A204.1 (cell line): ENCODE measurements at regions not wholly inside any gene's neighbourhood (a gene's known extent, or its start where the extent isn't known, plus 50 kb on each side); places are given as distances from the start of the nearest gene placed in this dataset.

Source experiments
- FAIRE-seq: peaks from 2 replicates; lab custom pipeline; 2012; peaks lifted over from hg19 to GRCh38; lab: Jason Lieb, UNC

GRCh38 chr11:33557201-33557600 lies 143.4 kb downstream of the C11orf91 start:
- FAIRE-seq: no peak

DNA sequence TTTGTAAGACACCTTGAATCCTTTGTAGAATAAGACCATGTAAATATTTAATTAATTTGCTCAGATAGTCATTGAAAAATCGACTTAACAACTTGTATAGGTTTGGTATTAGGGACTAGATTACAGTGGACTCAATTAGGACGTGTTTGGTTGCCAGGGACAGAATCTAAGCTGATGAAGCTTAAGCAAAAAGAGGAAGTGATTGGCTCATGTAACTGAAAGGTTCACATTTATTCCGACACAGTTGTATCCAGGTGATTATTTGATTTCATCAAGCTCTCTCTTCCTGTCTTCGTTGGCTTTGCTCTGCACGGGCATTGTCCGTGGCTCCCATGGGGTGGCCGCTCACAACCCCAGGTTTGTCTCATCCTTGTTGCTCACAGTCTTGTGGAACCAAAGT lies 146.4 kb downstream of the C11orf91 start:
- FAIRE-seq: no peak

DNA sequence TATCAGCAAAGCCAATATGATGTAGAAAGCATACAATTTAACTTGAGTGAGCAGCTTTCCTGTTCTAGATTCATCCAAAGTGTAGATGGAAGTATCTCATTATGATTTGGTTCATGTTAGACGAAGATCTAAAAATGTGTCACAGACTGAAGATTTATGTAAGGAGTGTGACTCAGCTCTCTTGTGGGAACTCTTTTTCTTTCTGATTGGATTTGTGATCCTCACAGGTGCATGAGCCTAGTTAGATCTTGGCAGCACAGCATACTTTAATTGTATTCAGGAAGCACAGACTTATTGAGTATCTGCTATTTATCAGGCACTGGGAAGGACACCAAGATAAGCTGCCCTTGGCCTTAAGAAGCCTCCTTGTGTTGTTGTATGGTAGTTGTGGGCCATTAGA lies 147.1 kb downstream of the C11orf91 start:
- FAIRE-seq: no peak

- FAIRE-seq: no peak
Observed at GRCh38 chr11:33552756-33553155, 147.9 kb downstream of the C11orf91 start.

DNA sequence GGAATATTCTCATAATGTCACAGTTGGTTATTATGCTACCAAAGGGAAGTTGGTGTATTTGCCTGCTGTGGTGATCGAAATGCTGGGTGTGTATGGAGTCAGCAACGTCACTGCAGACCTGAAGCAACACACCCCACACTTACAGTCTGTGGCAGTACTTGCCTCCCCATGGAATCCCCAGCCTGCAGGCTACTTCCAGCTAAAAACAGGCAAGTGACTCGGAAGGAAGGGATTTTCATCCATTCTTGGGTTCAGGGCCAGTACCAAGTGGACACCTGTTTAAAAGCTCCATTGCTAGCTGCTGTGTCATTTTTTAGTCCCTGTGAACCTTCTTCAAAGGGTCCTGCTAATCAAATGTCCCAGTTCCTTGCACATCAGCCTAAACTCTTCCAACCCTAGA lies 149.6 kb downstream of the C11orf91 start:
- no peak for FAIRE-seq

GRCh38 chr11:33549483-33549882 lies 151.1 kb downstream of the C11orf91 start:
- no peak for FAIRE-seq

GRCh38 chr11:33545931-33546330 lies 154.7 kb downstream of the C11orf91 start:
- FAIRE-seq: no peak

DNA sequence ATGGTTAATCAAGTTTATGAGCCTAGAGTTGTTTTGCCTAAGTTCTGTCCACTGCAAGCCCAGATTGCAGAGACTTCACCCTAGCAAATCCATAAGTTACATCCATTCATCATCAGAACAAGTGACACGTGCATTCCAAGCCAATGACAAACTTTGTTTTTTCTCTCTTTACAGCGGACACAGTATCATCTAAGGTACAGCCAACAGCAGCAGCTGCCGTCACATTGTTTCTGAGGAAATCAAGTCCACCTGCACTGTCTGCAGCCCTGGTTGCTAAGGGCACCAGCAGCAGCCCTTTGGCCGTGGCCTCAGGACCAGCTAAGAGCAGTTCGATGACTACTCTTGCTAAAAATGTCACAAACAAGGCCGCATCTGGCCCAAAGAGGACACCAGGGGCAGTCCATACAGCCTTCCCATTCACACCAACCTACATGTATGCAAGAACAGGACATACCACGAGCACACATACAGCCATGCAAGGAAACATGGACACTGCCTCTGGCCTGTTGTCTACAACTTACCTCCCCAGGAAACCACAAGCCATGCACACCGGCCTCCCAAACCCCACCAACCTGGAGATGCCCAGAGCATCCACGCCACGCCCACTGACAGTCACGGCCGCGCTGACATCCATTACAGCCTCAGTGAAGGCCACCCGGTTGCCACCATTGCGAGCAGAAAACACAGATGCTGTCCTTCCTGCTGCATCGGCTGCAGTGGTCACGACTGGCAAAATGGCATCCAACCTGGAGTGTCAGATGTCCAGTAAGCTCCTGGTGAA lies 155.8 kb downstream of the C11orf91 start:
- FAIRE-seq: no peak

DNA sequence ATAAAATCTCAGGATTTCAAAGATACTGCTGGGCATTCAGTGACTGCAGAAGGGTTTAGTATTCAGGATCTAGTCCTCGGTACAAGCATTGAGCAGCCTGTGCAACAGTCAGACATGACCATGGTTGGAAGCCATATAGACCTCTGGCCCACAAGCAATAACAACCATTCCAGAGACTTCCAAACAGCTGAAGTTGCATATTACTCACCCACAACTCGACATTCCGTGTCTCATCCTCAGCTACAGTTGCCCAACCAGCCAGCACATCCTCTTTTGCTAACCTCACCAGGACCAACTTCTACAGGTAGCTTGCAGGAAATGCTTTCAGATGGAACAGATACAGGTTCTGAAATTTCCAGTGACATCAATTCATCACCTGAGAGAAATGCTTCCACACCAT lies 156.8 kb downstream of the C11orf91 start:
- FAIRE-seq: no peak

DNA sequence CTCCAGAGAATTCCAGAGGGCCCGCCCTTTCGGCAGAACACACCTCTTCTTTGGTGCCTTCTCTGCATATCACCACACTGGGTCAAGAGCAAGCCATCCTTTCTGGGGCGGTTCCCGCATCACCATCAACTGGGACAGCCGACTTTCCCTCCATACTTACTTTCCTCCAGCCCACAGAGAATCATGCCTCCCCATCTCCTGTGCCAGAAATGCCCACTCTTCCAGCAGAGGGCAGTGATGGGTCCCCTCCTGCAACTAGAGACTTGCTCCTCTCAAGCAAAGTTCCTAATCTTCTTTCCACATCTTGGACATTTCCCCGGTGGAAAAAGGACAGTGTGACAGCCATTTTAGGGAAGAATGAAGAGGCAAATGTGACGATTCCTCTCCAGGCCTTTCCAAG lies 157.7 kb downstream of the C11orf91 start:
- FAIRE-seq: no peak

DNA sequence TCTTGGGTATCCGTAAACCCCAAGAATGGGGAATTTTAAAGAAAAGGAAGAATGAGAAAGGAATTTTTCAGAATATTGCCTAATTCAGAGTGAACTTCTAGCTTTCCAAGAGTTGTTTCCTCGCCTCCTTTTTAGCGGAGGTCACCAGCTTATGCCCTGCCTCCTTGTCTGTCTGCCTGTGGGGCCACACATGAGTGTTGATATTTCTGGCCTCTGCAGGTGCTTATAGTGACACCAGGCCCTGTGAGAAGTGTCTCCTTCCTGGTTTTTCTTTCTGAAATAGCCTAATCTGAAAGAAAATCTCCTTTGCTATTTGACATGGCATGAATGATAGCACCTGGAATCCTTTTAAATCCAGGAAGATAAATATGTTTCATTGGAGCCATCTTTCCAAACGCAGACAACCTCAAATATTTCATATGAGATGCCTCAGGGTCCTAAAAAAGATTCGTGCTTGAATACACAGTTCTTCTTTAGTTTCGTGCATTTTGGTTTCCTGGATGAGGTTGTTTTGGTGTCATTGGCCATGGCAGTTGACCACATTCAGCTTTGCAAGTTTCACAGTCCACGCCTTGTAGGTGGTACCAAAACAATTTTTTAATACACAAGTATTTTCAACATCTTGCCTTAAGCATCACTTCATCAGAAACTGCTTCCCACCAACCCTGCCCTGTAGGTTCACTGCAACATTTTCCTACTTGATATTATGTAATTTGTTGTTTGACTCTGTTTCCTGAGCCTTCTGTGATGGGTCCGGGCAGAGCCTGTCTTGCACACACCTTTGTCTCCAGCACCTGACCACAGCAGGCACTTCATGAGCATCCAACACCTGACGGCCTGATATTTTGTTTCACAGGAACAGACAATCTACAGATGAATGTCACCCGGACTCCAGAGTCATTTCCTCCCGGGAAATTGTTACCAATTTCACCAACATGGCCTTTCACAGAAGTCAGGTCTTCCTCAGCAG lies 159.4 kb downstream of the C11orf91 start:
- FAIRE-seq: no peak

- no peak for FAIRE-seq
Observed at GRCh38 chr11:33540427-33540826, 160.2 kb downstream of the C11orf91 start.

DNA sequence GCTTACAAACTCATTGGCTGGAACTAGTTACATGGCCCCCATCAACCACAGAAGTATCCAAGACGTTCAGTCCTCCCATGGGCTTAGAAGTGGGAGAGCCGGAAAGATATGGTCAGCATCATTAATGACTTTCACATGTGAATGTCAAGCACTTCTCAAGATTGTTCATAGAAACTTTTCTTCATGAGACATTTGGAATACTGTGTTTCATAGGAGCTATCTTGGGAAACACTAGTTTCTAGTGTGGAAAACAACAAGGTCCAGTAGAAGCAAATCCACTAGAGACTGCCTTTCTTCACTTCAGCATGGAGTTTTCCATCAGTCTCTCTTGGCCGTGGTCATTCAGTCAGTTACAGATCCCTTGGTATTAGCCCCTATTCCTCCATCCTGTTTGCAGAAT lies 160.9 kb downstream of the C11orf91 start:
- FAIRE-seq: no peak

DNA sequence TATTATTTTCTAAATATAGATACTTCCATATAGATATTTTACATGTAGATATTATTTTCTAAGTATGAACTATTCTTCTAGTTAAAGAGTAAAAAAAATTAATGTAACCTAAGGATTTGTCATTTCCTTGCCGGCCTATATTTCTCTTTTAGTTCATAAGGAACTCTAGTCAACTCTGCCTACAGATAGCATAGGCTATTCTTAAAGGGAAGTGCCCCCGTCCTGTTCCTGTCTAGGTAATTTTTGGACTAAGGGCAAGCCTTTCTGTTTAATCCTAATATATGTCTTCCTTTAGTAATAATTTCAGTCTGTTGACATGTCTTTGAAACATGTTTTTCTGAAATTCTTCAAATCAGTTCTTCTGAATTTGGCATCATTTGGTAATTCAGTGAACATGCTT lies 161.9 kb downstream of the C11orf91 start:
- FAIRE-seq: no peak

GRCh38 chr11:33536178-33536577 lies 164.4 kb downstream of the C11orf91 start:
- FAIRE-seq: no peak

DNA sequence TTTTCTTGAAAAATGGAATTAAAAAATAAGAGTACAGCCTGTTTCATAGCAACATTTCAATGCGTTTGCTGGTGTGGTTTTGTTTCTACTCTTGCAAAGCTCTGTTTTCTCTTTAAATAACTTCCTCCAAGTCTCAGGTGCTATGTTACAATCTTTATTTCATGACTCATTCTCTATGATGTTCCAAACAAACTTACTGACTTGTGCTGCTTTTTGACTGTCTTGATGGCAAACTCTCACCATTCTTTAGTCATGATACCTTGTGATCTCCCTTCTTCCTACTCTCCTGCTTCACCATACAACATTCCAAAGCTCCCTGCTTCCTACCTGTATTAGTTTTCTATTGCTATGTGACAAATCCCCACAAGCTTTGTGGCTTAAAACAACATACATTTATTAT lies 166.1 kb downstream of the C11orf91 start:
- no peak for FAIRE-seq

DNA sequence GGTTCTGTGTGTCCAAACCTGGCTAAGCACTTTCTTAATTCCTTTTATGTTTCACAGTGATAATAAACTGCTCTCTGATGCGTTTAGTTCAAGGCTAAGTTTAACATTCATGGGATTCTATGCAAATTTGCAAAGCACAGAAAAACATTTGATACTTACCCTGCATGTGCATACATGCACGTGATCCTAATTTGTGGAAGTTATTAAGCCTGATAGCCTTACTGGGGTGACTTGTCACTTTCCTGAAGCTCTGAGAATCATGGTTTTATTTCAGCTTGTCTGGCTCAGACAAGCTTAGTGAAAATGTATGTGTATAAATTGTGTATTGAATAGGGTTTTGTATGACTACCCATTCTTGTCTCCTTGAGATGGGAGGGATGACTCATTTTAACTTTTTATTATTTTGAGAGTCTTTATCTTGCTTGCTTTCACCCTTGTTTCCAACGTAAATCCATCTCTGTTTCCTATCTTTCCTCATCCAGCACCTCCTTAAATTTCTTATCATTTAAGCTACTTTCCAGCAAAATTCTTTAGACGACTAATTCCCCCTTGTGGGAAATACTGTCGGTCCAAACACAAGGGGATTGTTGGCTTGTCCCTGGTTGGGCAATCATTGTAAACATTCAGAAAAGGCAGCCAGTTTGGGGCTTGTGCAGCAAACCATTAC lies 167.1 kb downstream of the C11orf91 start:
- FAIRE-seq: no peak

GRCh38 chr11:33532720-33533385 lies 167.8 kb downstream of the C11orf91 start:
- no peak for FAIRE-seq

- FAIRE-seq: no peak
Observed at GRCh38 chr11:33532257-33532656, 168.4 kb downstream of the C11orf91 start.

GRCh38 chr11:33531743-33532181 lies 168.9 kb downstream of the C11orf91 start:
- FAIRE-seq: no peak

GRCh38 chr11:33530815-33531214 lies 169.8 kb downstream of the C11orf91 start:
- FAIRE-seq: no peak

DNA sequence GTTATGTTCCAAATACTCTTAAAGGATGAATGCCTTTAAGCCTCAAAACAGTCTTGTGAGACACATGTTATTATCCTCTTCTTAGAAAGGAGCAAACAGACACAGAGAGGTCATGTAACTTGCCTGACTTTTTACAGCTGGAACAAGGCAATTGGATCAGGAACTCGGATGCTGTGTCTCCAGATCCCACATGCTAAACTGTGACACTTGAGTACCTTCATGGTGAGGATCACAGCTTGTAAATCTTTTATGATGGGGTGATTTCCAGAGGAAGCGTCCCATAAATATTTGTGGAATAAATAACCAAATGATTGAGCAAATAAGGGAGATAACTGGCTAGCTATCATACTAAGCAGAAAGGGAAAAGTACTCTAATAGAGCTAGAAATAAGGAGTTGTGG lies 171.2 kb downstream of the C11orf91 start:
- FAIRE-seq: no peak
